Stromal cell of bone marrow (primary cell): ENCODE measurements at regions not wholly inside any gene's neighbourhood (a gene's known extent, or its start where the extent isn't known, plus 50 kb on each side); places are given as distances from the start of the nearest gene placed in this dataset.
"Not testable (repeated sequence)": the region's sequence is repeated elsewhere in the genome, so short reads cannot be mapped to it uniquely, and the experiment has no call there.

Experiments
- DNase-seq: peaks from one replicate; pipeline ENCODE4 v3.0.0-alpha.2; 2012; ENCODE audit warnings: low read depth

DNA sequence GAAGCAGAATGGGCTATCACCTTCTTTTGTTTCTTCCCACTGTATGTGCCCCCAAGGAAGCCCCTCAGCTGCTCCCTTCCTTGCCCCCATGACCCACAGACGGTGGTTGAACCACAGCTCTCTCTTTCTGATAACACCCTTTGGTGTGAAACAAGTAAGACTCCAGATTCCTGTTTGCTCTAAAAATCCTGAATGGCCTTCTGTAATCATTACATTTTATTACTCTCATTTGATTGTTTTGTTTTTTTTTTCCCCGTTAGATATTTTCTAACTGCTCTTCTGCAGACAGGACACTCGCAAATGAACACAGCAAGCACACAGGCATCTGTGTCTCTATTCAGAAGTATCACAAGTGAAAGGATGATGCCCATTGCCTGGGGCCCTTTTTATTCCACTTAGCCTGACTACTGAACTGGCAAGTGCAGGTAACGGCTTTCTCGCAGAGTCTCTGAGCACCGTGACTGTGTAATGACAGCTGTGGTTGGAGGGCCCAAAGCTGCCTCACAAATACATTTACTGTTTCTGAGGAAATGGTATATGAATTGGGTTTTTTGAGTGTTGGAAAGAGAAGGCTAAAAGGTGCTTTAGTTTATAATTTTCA lies 59.3 kb downstream of the OXGR1 start:
- no peak for DNase-seq

- DNase-seq = no peak
Observed at GRCh38 chr13:96925916-96926628, 68.2 kb downstream of the OXGR1 start.

- DNase-seq = no peak
Observed at GRCh38 chr13:96925477-96925876, 68.8 kb downstream of the OXGR1 start.

GRCh38 chr13:96918861-96919631 lies 75.2 kb downstream of the OXGR1 start:
- DNase-seq = not testable (repeated sequence)

DNA sequence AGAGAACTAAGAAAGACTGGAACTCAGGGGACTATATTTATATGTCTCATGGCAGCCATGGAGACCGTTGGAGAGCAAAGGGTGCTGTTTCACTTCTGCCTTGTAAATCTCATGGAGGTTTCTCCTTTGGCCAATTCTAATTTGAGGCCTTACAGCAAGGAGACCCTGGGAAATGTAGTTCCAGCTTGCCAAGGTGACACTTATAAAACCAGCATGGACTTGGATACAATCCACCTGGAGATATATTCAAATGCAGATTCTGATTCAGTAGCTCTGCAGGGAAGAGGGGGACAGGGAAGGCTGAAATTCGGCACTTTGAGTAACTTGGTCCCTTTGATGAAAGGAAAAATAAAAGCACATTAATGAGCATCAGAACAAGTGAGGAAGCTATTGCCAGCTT lies 90.0 kb downstream of the OXGR1 start:
- DNase-seq = no peak

GRCh38 chr13:96903085-96903484 lies 91.2 kb downstream of the OXGR1 start:
- DNase-seq = no peak

DNA sequence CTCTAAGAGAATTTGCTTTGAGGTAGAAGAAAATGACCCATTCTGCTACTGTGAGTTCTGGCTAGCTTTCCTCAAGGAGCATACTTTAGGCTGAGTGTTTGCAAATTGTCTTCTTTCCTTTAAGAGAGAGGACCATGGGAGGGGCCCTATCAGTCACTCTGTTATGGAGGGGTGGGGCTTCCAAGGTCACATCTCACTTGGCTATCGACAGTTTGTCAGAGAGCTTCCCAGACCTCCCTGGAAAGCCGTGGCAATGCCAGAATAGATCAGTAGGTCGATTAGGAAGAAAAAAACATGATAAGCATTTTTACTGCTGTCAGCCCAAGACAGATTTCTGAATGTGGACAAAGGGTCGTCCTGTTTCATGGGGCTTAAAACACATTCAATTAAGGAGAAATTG lies 93.3 kb downstream of the OXGR1 start:
- no peak for DNase-seq

DNA sequence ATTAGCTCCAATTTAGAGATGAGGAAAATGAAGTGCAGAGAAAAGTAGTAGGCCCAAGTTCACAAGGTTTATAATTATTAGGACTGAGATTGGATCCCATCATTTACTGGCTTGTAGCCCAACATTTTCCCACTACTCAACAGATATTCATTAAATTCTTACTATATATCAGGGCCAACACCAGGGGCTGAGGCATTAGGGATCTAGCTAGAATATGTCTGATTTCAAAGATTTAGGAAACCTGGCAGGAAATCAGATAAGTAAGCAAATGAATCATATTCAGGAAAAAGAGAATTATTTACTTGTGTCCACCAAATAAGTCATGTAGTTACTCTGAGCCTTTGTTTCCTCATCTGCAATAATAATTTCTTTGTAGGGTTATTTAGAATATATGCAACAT lies 94.3 kb downstream of the OXGR1 start:
- no peak for DNase-seq

GRCh38 chr13:96898646-96899254 lies 95.5 kb downstream of the OXGR1 start:
- no peak for DNase-seq

GRCh38 chr13:96898212-96898611 lies 96.1 kb downstream of the OXGR1 start:
- peak; percentile 19 for DNase-seq
